ENCODE measurements at regions not wholly inside any gene's neighbourhood (a gene's known extent, or its start where the extent isn't known, plus 50 kb on each side); places are given as distances from the start of the nearest gene placed in this dataset.
"Not testable (repeated sequence)": the region's sequence is repeated elsewhere in the genome, so short reads cannot be mapped to it uniquely, and the experiment has no call there.

DNA sequence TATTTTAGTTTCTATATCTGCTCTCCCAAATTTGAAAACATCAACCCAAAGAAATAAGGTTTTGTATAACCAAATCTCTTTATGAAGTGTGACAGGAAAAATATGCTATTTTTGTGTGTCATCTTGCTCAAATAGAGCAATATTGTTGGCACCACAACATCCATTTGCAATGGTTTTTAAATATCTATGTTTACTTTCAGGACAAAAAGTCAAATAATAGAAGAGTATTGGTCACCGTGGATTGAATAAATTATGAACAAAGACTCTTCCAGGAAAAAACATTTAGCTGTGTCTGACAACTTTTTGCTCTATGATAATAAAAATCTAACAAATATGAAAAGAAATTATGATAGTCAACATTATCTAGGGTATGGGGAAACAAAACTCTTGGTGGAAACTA lies 439.2 kb downstream of the BTG1 start:
- CTCF ChIA-PET = no interaction called here
- POLR2A ChIA-PET = no interaction called here

DNA sequence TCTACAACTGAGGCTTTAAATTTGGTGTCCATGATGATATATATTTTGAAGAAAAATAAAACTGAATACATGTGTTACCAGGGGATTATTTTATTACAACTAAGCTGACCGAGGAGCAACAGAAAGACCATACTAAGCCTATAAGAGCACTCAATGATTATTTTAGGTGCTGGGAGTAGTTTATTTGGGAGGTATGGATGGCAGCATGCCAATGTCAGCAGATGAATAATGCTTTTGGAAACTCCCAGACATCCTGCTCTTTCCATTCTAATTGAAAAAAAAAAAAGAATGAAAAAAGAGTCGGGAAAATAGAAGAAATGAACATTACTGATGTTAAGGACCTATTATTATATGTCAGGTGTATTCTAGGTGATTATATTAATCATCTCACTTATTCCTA lies 441.2 kb downstream of the BTG1 start:
- Mint-ChIP-seq H3K4me1 (no peaks in the 10 kb centered on the region), H3K4me3 (no peak overlapping the region), H3K27ac (no peak overlapping the region), H3K36me3 (ENCODE audit: low read depth) (no peaks in the 10 kb centered on the region), H3K27me3 (no peaks in the 10 kb centered on the region), H3K9me3 (no peaks in the 10 kb centered on the region)
- ChIA-PET POLR2A (no interaction called here), CTCF (interaction anchor here (0.5 kb wide), 1 partner anchor 403 kb away, joined by 3 read pairs; no protein-coding TSS in a partner anchor)
- no peak for DNase-seq

More for the DNA sequence above, 439.2 kb downstream of the BTG1 start:
- no peaks in the 10 kb centered on the region for H3K27me3 Mint-ChIP-seq
- H3K36me3 Mint-ChIP-seq (ENCODE audit: low read depth) = no peaks in the 10 kb centered on the region
- DNase-seq = no peak
- H3K4me1 Mint-ChIP-seq = no peaks in the 10 kb centered on the region
- H3K9me3 Mint-ChIP-seq = no peaks in the 10 kb centered on the region
- H3K4me3 Mint-ChIP-seq = no peak overlapping the region
- H3K27ac Mint-ChIP-seq = no peak overlapping the region

DNA sequence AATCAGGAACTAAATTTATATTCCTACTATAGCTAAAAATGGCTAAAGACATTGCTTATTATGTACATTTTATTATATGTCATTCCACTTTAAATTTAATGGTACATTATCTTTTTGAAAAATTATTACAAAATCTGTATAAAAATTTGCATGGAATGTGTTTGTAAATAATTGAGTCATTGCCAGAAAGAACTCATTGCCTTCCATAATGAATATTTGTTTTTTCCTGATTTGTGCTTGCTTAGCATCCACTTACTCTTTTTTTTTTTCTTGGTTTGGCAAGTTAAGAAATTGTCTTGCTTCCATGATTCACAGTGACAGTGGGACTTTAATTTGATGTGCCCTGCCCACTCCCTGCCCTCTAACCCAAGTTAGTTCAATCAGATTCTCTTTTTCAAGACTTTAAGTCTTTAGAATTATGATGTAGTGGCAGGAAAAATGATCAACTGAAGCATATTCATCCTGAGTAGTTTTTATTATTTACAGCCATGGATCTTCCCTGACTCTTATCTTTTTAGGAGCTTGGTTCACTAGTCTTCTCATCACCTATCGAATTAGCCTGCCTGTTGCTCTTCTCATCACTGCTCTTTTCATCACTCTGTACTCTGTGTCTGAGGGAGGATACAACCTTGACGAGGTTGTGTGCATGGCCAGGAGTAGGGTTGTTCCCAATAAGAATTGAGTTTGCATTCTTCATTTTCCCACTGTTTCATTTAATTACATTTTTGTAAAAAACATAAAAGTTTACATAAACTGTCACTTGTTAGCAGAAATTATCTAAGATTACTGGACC lies 442.0 kb downstream of the BTG1 start:
- H3K4me3 Mint-ChIP-seq = no peak overlapping the region
- H3K4me1 Mint-ChIP-seq = no peaks in the 10 kb centered on the region
- no peak for DNase-seq
- H3K36me3 Mint-ChIP-seq (ENCODE audit: low read depth) = no peaks in the 10 kb centered on the region
- POLR2A ChIA-PET = no interaction called here
- no peak overlapping the region for H3K27ac Mint-ChIP-seq
- H3K27me3 Mint-ChIP-seq = no peaks in the 10 kb centered on the region
- no peaks in the 10 kb centered on the region for H3K9me3 Mint-ChIP-seq
- CTCF ChIA-PET = no interaction called here

DNA sequence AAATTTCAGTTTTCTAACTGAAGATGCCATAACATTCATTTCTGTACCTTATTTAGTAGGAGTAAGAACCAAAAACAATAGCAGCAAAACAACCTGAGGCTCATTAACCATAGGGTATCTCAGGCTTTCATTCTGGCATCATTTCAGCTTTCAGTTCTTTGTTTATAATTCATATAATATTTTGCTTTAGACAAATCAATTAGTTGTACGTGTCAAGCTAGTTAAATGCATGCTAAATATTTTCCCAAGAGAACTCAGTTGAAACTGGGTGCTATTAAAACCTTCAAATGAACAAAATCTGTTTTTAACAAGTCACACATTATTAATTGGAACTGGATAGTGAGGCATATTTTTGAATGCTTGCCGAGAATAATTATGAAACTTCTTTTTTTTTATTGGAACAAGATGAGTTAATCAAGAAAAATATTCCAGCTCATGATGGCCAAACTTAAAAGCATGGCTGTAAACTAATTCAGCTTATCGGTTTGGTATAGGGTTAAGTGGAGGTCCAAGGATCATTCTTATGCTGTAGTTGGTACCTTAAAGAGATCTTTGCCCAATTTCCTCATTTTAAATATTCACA lies 442.7 kb downstream of the BTG1 start:
- Mint-ChIP-seq H3K27ac (no peak overlapping the region), H3K9me3 (no peaks in the 10 kb centered on the region), H3K4me3 (no peak overlapping the region), H3K36me3 (ENCODE audit: low read depth) (no peaks in the 10 kb centered on the region), H3K27me3 (no peaks in the 10 kb centered on the region), H3K4me1 (no peaks in the 10 kb centered on the region)
- CTCF ChIA-PET = interaction anchor here (0.6 kb wide), 1 partner anchor 45 kb away, joined by 3 read pairs; no protein-coding TSS in a partner anchor
- DNase-seq = no peak
- POLR2A ChIA-PET = no interaction called here

DNA sequence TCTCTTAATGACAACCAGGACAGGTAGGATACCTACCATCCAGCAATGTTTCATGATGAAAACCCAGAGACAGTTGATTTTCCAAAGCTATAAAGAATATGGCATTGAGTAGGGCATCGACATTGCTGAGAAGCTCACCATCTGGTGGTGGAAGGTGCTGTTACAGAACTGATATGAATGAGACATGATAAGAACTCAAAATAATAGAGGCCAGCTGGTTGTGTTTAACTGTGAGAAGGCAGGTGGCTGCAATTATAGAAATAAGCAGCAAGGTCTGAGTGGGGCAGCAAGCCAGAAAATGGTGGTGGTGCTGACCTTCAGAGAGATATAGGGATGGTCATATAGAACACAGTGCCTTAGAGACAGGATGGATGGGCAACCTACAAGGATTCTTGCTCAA lies 449.7 kb downstream of the BTG1 start:
- ChIA-PET CTCF (no interaction called here), POLR2A (no interaction called here)

DNA sequence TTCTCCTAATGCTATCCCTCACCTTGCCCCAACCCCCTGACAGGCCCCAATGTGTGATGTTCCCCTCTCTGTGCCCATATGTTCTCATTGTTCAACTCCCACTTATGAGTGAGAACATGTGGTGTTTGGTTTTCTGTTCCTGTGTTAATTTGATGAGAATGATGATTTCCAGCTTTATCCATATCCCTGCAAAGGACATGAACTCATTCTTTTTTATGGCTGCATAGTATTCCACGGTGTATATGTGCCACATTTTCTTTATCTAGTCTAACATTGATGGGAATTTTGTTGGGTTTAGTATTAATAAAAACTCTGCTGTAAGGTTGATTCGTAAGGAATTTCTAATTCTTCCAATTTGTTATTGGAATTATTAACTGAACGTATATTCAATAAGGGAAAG lies 450.2 kb downstream of the BTG1 start:
- H3K27me3 Mint-ChIP-seq; POLR2A ChIA-PET; H3K4me3 Mint-ChIP-seq; H3K27ac Mint-ChIP-seq; H3K9me3 Mint-ChIP-seq; H3K4me1 Mint-ChIP-seq; CTCF ChIA-PET; DNase-seq; H3K36me3 Mint-ChIP-seq (ENCODE audit: low read depth): not testable (repeated sequence)

More for the DNA sequence above, 449.7 kb downstream of the BTG1 start:
- no peaks in the 10 kb centered on the region for H3K4me1 Mint-ChIP-seq
- no peaks in the 10 kb centered on the region for H3K36me3 Mint-ChIP-seq (ENCODE audit: low read depth)
- H3K27me3 Mint-ChIP-seq = no peaks in the 10 kb centered on the region
- H3K4me3 Mint-ChIP-seq = no peak overlapping the region
- H3K27ac Mint-ChIP-seq = no peak overlapping the region
- no peak for DNase-seq
- peaks cover 3% of the 10 kb centered on the region for H3K9me3 Mint-ChIP-seq

DNA sequence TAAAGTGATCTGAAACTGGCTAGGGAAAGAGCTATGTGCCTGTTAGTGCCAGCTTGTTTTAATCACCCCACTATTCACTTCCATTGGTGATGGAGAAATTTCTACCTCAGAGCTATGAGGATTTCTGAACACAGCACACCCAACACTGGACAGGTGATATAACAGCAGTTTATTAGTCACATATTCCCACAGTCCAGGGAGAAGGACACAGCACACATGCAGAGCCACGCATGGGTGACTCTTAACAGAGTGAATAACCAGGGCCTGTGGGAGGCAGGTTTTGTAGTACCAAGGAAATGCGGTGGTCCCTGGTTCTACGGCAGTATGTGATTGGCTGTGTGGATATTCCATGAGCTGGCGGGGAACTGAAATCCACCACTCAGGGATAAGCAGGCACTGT lies 455.1 kb downstream of the BTG1 start:
- POLR2A ChIA-PET = interaction anchor here (0.7 kb wide), 1 partner anchor 441 kb away, joined by 3 read pairs; no protein-coding TSS in a partner anchor
- Mint-ChIP-seq H3K4me3 (no peak overlapping the region), H3K27me3 (no peaks in the 10 kb centered on the region), H3K27ac (no peak overlapping the region), H3K4me1 (peaks cover 11% of the 10 kb centered on the region), H3K9me3 (no peaks in the 10 kb centered on the region), H3K36me3 (ENCODE audit: low read depth) (no peaks in the 10 kb centered on the region)
- CTCF ChIA-PET = no interaction called here
- DNase-seq = no peak

DNA sequence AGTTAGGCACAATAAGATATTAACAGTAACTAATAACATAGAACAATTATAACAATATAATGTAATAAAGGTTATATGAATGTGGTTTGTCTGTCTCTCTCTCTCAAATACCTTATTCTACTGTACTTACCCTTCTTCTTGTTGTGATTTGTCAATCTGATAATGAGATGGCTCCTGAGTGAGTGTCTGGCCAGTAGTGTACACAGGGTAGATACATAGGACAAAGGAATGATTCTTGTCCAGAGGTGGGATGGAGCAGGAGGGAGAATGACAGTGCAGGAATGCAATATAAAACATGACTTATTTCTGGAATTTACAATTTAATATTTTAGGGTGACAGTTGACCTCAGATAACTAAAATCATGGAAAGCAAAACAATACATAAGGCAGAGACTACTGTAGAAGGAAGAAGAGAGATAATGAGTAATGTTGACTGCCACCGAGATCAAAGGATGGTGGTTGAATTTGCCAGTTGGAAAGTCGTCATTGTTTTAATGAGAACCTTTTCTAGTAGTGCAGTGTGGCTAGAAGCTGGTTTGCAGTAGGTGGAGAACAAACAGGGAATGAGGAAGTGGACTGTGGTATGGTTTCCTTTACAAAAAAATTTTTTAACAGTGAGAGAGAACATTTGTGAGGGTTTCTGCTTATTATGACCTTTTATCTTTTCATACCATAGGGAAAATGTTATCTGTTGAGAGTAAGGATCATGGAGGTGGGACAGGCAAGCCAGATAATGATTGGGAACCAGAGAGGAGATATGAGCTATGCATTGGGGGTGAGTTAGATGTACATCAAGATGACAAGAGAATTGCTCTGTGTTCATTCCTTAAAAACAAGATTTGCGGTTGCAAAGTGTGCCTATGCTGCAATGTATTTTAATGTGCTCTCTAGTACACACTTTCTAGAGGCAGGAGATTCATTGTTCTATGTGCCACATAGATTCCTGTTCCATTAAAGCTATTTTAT lies 458.3 kb downstream of the BTG1 start:
- DNase-seq = no peak
- Mint-ChIP-seq H3K4me3 (no peak overlapping the region), H3K9me3 (no peaks in the 10 kb centered on the region), H3K27ac (no peak overlapping the region), H3K36me3 (ENCODE audit: low read depth) (no peaks in the 10 kb centered on the region), H3K4me1 (peaks cover 11% of the 10 kb centered on the region), H3K27me3 (no peaks in the 10 kb centered on the region)
- CTCF ChIA-PET = no interaction called here
- POLR2A ChIA-PET = no interaction called here

DNA sequence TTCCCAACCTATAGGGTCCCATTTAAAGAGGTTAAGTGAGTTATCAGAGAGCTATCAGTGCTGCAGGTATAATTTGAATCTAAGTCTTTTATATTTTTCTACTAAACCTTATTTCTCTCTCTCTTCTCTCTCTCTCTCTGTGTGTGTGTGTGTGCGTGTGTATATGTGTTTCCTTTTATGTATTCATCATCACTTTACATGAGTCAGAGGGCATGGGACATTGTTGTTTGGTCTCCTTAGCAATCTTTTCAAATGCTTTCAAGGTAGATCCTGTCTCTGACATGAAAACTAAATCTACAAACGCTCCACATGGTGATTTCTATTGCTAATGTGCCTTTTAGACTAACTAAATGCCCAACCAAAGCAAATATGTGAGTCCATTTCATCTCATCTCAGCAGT lies 459.7 kb downstream of the BTG1 start:
- POLR2A ChIA-PET = no interaction called here
- no peaks in the 10 kb centered on the region for H3K36me3 Mint-ChIP-seq (ENCODE audit: low read depth)
- H3K4me1 Mint-ChIP-seq = peaks cover 11% of the 10 kb centered on the region
- CTCF ChIA-PET = interaction anchor here (0.6 kb wide), 1 partner anchor 225 kb away, joined by 3 read pairs; no protein-coding TSS in a partner anchor
- H3K9me3 Mint-ChIP-seq = no peaks in the 10 kb centered on the region
- no peak overlapping the region for H3K4me3 Mint-ChIP-seq
- no peak for DNase-seq
- no peaks in the 10 kb centered on the region for H3K27me3 Mint-ChIP-seq
- H3K27ac Mint-ChIP-seq = no peak overlapping the region

DNA sequence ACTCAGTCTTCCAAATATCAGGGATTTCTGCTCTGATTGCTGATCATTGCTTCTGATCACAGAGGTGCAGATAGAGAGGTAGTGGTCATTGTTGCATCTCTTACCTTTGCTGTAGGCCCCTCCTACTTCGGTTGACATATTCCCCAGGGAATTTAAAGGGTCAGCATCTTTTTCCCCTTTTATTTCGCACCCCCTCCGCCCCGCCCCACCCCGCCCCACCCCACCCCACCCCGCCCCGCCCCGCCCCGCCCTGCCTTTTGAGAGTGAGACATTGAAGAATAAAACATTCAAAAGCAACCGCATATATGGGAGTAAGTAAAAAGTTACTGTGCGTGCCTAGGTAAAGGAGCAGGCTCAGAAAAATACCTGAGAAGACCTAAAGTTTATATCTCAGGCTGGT lies 463.9 kb downstream of the BTG1 start:
- ChIA-PET CTCF (no interaction called here), POLR2A (no interaction called here)
- Mint-ChIP-seq H3K4me1 (peaks cover 2% of the 10 kb centered on the region), H3K27ac (no peak overlapping the region), H3K27me3 (no peaks in the 10 kb centered on the region), H3K36me3 (ENCODE audit: low read depth) (no peaks in the 10 kb centered on the region), H3K4me3 (no peak overlapping the region), H3K9me3 (no peaks in the 10 kb centered on the region)
- no peak for DNase-seq

DNA sequence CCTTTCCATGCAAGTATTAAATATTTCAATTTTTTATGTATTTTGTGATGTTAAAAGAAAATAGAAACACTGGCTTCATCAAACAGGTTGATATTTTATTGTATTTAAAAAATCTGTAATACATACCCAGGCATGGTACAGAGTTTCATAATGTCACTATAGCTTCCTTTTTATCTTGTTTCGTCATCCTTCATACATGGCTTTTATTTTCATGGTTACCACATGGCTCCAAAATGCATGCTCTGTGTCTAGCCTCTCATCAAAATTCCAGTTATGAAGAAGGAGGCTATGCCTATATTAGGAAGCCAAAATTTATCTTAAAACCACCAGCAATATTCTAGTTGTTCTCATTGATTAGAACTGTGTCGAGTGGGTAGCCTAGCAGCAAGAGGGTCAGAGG lies 464.8 kb downstream of the BTG1 start:
- Mint-ChIP-seq H3K4me3 (no peak overlapping the region), H3K36me3 (ENCODE audit: low read depth) (no peaks in the 10 kb centered on the region), H3K4me1 (no peaks in the 10 kb centered on the region), H3K27ac (no peak overlapping the region), H3K27me3 (no peaks in the 10 kb centered on the region), H3K9me3 (no peaks in the 10 kb centered on the region)
- DNase-seq = no peak
- CTCF ChIA-PET = no interaction called here
- POLR2A ChIA-PET = no interaction called here

DNA sequence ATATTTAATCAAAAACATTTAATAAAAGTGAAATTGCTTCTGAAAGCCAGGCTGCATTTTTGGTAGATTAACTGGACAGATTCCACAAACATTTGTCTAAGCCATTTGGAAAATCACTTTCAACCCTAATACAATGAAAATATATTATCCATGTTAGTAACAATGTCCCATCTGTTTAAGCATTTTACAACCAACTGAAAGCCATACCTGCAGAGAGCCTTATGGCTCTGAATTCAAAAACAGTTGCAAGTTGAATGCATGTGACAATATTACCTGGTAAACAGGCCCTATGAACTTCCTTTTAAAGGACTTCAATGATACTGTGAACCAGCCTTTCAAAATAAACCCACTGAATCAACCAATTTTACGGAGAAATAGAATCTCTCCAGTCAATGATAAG lies 468.1 kb downstream of the BTG1 start:
- H3K9me3 Mint-ChIP-seq = no peaks in the 10 kb centered on the region
- H3K27ac Mint-ChIP-seq = no peak overlapping the region
- H3K4me3 Mint-ChIP-seq = no peak overlapping the region
- H3K4me1 Mint-ChIP-seq = no peaks in the 10 kb centered on the region
- POLR2A ChIA-PET = no interaction called here
- DNase-seq = no peak
- CTCF ChIA-PET = no interaction called here
- H3K36me3 Mint-ChIP-seq (ENCODE audit: low read depth) = no peaks in the 10 kb centered on the region
- H3K27me3 Mint-ChIP-seq = no peaks in the 10 kb centered on the region

DNA sequence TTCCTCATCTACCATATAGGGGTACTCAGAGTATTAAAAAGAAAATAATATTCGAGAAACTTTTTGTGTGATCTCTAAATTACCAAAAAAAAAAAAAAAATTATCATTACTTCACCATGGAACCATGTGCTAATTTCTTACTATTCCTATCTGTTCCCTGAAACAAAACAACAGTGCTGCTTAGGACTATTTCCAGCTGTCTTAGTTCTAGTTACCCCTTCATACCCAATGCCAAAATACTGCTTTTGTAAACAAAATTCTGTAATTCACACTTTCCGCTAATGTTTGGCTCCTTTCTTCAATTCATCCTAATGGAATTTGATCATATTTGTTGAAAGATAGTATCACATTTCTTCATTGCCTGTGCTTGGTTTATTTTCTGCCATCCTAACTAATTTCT lies 470.2 kb downstream of the BTG1 start:
- no peak overlapping the region for H3K4me3 Mint-ChIP-seq
- POLR2A ChIA-PET = no interaction called here
- no peaks in the 10 kb centered on the region for H3K36me3 Mint-ChIP-seq (ENCODE audit: low read depth)
- H3K27ac Mint-ChIP-seq = no peak overlapping the region
- DNase-seq = no peak
- CTCF ChIA-PET = no interaction called here
- no peaks in the 10 kb centered on the region for H3K9me3 Mint-ChIP-seq
- no peaks in the 10 kb centered on the region for H3K4me1 Mint-ChIP-seq
- no peaks in the 10 kb centered on the region for H3K27me3 Mint-ChIP-seq
